Adrenal gland (tissue), 5 donors: ENCODE measurements at regions not wholly inside any gene's neighbourhood (a gene's known extent, or its start where the extent isn't known, plus 50 kb on each side); places are given as distances from the start of the nearest gene placed in this dataset.

ENCODE experiments used
- CTCF ChIP-seq, 6 experiments: fragments of 450-650 bp in 4 of 6; fragments of 200-600 bp in 2 of 6; sonication (generic) in 1 of 6; IDR thresholded peaks; 1 replicate in 5 of 6; 2 replicates in 1 of 6; pipeline versions ENCODE4 v1.5.1 to v1.8.0; 2016 to 2021; ENCODE audit warnings: antibody characterized with exemption in 6 of 6, mild to moderate bottlenecking in 2 of 6, moderate library complexity in 1 of 6
- POLR2A ChIP-seq, 2 donors: fragments of 450-650 bp; IDR thresholded peaks; one replicate each; pipeline ENCODE4 v1.6.1; 2017; ENCODE audit warnings: antibody characterized with exemption in 2 of 2, mild to moderate bottlenecking in 2 of 2, moderate library complexity in 1 of 2
- donor health status: DM: no; HTN: no; CAD: no.

GRCh38 chr3:71919572-71919971 lies 134.6 kb upstream of the PROK2 start:
- TF ChIP-seq CTCF (IDR thresholded peaks at IDR 0.05) (no peak), POLR2A (IDR thresholded peaks at IDR 0.05) (no peak)
